Head of caudate nucleus (tissue), 42 donors: ENCODE measurements at regions not wholly inside any gene's neighbourhood (a gene's known extent, or its start where the extent isn't known, plus 50 kb on each side); places are given as distances from the start of the nearest gene placed in this dataset.
A peak's percentile ranks its signal among the peaks of the same experiment; 100 is the strongest.
"Not testable (repeated sequence)": the region's sequence is repeated elsewhere in the genome, so short reads cannot be mapped to it uniquely, and the experiment has no call there.

Source experiments
- DNase-seq, 42 donors: peaks; one replicate each; pipeline versions ENCODE4 v3.0.0 to v3.0.0-alpha.2; 2020 to 2021; ENCODE audit warnings: mixed read lengths in 7 of 42
- intact Hi-C: fragments of 100-400 bp; cut with DNase I; formaldehyde crosslinking; loops from one replicate; pipeline ENCODE4 v1.15.0; 2022

DNA sequence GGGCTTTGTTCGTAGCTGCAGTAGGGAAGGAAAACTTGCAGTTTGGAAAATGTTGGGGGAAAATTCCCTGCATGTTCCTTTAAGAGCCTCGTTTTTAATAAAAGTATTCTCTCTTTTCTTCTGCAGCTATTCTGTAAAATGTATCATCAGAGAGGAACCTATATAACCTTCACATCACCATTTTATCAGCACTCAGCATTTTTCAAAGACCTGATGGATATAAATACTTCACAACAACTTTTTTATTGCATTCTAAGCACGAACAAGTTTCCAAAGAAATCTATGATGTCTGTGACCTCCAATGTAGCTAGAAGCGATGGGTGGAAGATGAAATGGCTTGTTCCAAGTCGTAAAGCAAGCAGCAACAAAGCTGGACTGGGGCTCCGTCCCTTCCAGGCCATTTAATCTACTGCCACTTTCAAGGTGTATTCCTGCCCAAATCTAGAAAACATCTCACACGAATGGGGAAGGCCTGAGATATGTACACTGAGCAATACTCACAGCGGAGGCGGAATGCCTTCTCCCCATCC, 84.0 kb downstream of the NSUN2 start:
- intact Hi-C loops: no loop called here
- peak in 2 of 42 donors; percentile 19 to 21 for DNase-seq

DNA sequence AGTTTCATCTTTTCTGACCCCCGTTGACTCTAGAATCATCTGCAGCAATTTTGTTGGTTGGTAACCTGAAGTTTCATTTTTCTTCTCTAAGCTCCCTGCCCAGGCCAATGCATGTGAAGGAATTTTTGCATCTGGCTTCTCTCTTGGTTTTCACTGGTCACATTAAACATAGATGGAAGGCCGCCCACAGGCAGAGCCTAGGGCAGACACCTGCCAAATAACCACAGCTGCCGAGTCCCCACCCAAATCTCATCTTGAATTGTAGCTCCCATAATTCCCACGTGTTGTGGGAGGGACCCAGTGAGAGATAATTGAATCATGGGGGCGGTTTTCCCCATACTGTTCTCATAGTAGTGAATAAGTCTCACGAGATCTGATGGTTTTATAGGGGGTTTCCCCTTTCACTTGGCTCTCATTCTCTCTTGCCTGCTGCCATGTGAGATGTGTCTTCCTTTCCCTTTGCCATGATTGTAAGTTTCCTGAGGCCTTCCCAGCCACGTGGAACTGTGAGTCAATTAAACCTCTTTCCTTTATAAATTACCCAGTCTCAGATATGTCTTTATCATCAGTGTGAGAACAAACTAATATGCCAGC, 84.8 kb downstream of the NSUN2 start:
- peak in 2 of 42 donors; percentile 19 to 30 for DNase-seq
- intact Hi-C loops: not testable (repeated sequence)

DNA sequence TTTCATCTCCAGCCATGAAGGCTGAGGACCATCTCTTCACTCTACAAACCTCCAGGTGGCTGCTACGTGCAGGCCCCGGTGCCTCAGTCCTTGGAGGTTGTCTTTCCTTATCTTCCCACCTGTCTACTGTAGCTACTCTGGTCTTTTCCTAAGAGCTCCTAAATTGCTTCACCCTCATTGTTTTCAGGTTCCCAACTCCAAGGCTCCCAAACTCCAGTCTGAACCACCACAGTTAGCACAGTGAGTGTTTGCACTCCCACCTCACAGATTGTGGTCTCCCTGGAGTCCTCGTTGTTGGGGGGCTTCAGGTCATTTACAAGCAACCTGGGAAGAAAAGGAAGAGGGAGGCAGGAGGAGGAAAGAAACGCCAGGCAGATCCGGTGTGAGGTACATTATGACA, 85.3 kb downstream of the NSUN2 start:
- peak in 2 of 42 donors; percentile 13 to 20 for DNase-seq
- intact Hi-C loops: no loop called here

DNA sequence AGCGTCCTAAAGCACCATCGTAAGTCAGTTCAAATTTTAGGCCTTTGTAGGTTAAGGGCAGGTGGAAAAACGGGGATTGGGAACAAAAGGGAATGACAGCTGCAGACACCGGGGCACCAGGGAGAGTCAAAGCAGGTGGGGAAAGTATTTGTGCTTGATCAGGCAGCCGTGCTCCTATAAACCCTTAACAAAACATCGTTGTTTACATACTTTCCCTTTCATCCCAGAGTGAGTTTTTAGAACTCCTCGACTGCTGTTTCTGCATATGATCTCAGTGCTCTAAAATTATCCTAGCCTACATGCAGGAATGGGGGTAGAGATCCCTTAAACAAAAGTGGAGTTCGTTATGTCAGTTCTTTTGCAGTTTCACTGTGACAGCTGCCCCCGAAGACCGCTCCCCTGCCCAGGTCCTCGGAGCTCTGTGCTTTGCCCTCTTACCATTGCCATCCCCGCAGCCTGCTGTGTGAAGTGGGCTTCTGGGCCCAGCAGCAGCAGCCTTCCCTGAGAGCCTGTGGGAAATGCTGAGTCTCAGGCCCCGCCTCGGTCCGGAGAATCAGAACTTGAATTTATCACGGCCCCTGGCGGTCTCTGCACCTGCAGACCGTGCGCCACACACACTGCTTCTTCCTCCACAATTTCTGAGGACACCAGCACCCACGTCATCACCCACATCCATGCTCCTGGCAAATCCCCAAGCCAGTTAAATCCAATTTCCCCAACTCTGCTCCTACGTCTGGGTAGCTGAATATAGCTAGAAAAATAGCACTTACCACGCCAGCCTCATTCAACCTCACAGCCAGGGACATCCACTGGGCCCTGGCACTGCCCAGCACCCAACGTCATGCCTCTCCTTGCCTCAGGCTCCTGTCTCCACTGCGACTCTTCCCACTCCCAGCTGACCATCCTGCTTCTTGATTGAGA, 86.8 kb downstream of the NSUN2 start:
- intact Hi-C loops: no loop called here
- peak in 19 of 42 donors; percentile 9 to 65 (median 34) for DNase-seq

DNA sequence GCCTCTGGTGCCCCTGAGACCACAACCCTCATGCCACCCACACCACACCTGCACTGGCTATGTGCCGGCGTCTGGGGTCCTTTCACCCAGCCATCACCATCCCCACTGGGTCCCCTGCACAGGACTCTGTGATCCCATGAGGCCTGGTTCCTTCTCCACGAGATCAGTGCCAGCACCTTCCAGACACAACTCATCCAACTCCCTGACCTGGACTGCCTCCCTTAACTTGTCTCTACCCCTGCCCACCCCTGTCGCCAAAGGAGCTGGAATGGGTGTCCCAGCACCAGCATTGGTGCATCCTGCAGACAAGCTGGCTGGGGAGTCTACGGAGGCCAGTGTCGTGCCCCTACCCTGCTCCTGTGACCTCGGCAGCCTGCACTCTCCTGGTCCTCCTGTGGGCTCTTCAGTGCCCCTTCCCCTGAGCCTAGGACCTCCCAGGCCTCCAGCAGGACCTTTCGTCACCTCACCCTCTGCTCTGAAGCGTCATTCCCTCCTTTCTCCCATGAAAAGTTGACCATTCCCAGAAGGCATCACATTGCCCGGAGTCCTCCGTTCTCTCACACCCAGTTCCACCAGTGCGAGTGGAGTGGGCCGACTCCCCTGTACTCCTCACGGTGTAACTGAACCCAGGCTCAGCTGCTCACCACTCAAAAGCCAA, 87.7 kb downstream of the NSUN2 start:
- DNase-seq: peak in 3 of 42 donors; percentile 22 to 36 (median 29)
- intact Hi-C loops: no loop called here

DNA sequence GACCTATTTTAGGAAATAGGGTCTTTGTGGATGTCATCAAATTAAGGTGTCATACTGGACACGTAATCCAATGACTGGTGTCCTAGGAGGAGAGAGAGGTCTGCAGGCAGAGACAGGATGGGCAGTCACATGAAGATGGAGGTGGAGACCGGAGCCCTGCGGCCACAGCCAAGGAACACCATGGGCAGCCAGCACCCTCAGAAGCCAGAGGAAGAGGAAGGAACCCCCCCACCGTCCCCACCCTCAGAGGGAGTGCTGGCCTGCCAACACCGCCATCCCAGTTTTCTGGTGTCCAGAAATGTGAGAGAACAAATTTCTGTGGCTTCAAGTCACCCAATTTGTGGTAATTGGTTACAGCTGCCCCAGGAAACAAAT, 88.3 kb downstream of the NSUN2 start:
- intact Hi-C loops: no loop called here

More for the DNA sequence above, 88.3 kb downstream of the NSUN2 start:
- peak in 1 of 42 donors; percentile 8 for DNase-seq
